CD14-positive monocyte (primary cell): ENCODE measurements at regions not wholly inside any gene's neighbourhood (a gene's known extent, or its start where the extent isn't known, plus 50 kb on each side); places are given as distances from the start of the nearest gene placed in this dataset.

Experiments
- DNase-seq, 3 donors: peaks; one replicate each; pipeline ENCODE4 v3.0.0-alpha.2; 2011 to 2022
- H2AFZ ChIP-seq: 2 replicates; pipeline ENCODE4 v1.6.0; 2012; ENCODE audit warnings: mild to moderate bottlenecking, low read depth, low read length, inconsistent platforms; ENCODE audit not compliant: insufficient read depth, poor library complexity, severe bottlenecking
- H3K27ac ChIP-seq, 2 donors: 1 replicate in 1 of 2; 2 replicates in 1 of 2; pipeline ENCODE4 v1.5.1; 2012 to 2013; ENCODE audit warnings: low read length in 2 of 2, control low read depth in 1 of 2, inconsistent platforms in 1 of 2, low read depth in 1 of 2, mild to moderate bottlenecking in 1 of 2
- H3K27me3 ChIP-seq, 2 donors: one replicate each; pipeline versions ENCODE4 v1.6.0 to v1.6.1; 2011 to 2013; ENCODE audit warnings: low read length in 2 of 2; ENCODE audit not compliant: control insufficient read depth in 2 of 2, insufficient read depth in 2 of 2
- H3K36me3 ChIP-seq, 2 donors: replicated peaks in 1 of 2; 1 replicate in 1 of 2; 2 replicates in 1 of 2; pipeline versions ENCODE4 v1.5.1 to v1.6.1; 2012 to 2013; ENCODE audit warnings: low read length in 2 of 2, control low read depth in 1 of 2, inconsistent platforms in 1 of 2, mild to moderate bottlenecking in 1 of 2; ENCODE audit not compliant: insufficient read depth in 2 of 2, control insufficient read depth in 1 of 2
- H3K4me1 ChIP-seq, 2 donors: 1 replicate in 1 of 2; 2 replicates in 1 of 2; pipeline versions ENCODE4 v1.5.1 to v1.6.1; 2012 to 2013; ENCODE audit warnings: low read length in 2 of 2, control low read depth in 1 of 2, inconsistent platforms in 1 of 2, mild to moderate bottlenecking in 1 of 2, moderate library complexity in 1 of 2; ENCODE audit not compliant: insufficient read depth in 2 of 2, control insufficient read depth in 1 of 2
- H3K4me2 ChIP-seq: replicated peaks from 2 replicates; pipeline ENCODE3; 2012; ENCODE audit warnings: low read length, moderate library complexity, mild to moderate bottlenecking; ENCODE audit not compliant: poor library complexity, severe bottlenecking; ENCODE audit errors: extremely low read depth
- H3K4me3 ChIP-seq, 3 experiments: fragments of 200-600 bp in 1 of 3; sonication (generic) in 1 of 3; replicated peaks in 1 of 3; 1 replicate in 2 of 3; 2 replicates in 1 of 3; pipeline ENCODE4 v1.5.1; 2011 to 2013; ENCODE audit warnings: low read length in 3 of 3, mild to moderate bottlenecking in 3 of 3, control low read depth in 2 of 3, low read depth in 2 of 3, inconsistent platforms in 1 of 3, moderate library complexity in 1 of 3
- H3K79me2 ChIP-seq: 2 replicates; pipeline ENCODE4 v1.6.0; 2012; ENCODE audit warnings: mild to moderate bottlenecking, control low read depth, inconsistent platforms, low read length, moderate library complexity; ENCODE audit not compliant: insufficient read depth
- H3K9ac ChIP-seq: 2 replicates; pipeline ENCODE4 v1.6.0; 2017; ENCODE audit warnings: low read length, mild to moderate bottlenecking; ENCODE audit not compliant: insufficient read depth, poor library complexity, severe bottlenecking
- H3K9me3 ChIP-seq, 2 donors: replicated peaks in 1 of 2; 1 replicate in 1 of 2; 2 replicates in 1 of 2; pipeline versions ENCODE4 v1.5.1 to v1.6.1; 2012 to 2013; ENCODE audit warnings: low read length in 2 of 2, control low read depth in 1 of 2; ENCODE audit not compliant: control insufficient read depth in 1 of 2, insufficient read depth in 1 of 2
- H4K20me1 ChIP-seq: 2 replicates; pipeline ENCODE4 v1.6.0; 2012; ENCODE audit warnings: mild to moderate bottlenecking, low read length, control low read depth, moderate library complexity; ENCODE audit not compliant: insufficient read depth
- H3K27ac Mint-ChIP-seq, 7 donors: one replicate each; pipeline ENCODE4 v1.8.0; 2020; ENCODE audit warnings: mild to moderate bottlenecking in 7 of 7, mixed read lengths in 7 of 7, moderate library complexity in 6 of 7, inconsistent platforms in 2 of 7
- H3K27me3 Mint-ChIP-seq, 3 donors: one replicate each; pipeline ENCODE4 v1.8.0; 2021 to 2022; ENCODE audit warnings: low read depth in 3 of 3, mild to moderate bottlenecking in 3 of 3, mixed read lengths in 3 of 3, moderate library complexity in 3 of 3, inconsistent platforms in 1 of 3
- H3K36me3 Mint-ChIP-seq, 2 donors: one replicate each; pipeline ENCODE4 v1.8.0; 2020; ENCODE audit warnings: mixed read lengths in 2 of 2, inconsistent platforms in 1 of 2, mild to moderate bottlenecking in 1 of 2
- H3K4me1 Mint-ChIP-seq: one replicate; pipeline ENCODE4 v1.8.0; 2020; ENCODE audit warnings: mild to moderate bottlenecking, mixed read lengths
- H3K4me3 Mint-ChIP-seq, 2 donors: one replicate each; pipeline ENCODE4 v1.8.0; 2020; ENCODE audit warnings: mild to moderate bottlenecking in 2 of 2, mixed read lengths in 2 of 2, moderate library complexity in 1 of 2
- H3K9me3 Mint-ChIP-seq, 7 donors: one replicate each; pipeline ENCODE4 v1.8.0; 2020 to 2022; ENCODE audit warnings: mixed read lengths in 7 of 7, mild to moderate bottlenecking in 6 of 7, moderate library complexity in 6 of 7, inconsistent platforms in 2 of 7
- WGBS: methylation state at CpG from one replicate; pipeline ENCODE4 v1.1.5; 2013; ENCODE audit warnings: missing lambda C conversion rate; ENCODE audit not compliant: insufficient coverage; 5-methylcytosine and 5-hydroxymethylcytosine counted together
- intact Hi-C, 2 donors: fragments of 100-400 bp; cut with micrococcal nuclease; formaldehyde crosslinking; loops; one replicate each; pipeline versions ENCODE4 v1.15.0 to v1.15.1; 2023
- TF ChIP-seq, protein P1 (sequence below): fragments of 200-600 bp; IDR thresholded peaks from one replicate; pipeline ENCODE4 v1.8.0; 2022; ENCODE audit warnings: antibody characterized with exemption, mild to moderate bottlenecking

DNA sequence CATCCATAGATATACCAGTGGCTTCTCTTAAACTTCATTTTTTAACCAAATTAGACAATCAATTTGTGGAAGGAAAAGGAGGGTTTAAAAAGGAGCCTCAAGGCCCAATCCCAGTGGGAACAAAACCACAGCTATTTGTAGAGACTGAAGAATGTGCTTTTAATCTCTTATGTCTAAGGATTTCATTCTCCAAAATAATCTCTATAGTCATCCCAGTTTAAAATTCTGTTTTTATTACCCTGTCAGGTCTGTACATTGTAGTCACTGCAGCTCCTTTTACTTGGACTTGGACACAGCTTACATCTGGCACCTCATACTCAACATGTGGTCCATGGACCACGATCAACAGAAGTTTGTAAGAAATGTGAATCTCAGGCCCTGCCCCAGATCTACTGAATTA lies 152.1 kb upstream of the STMND1 start:
- no peak overlapping the region for H3K27ac Mint-ChIP-seq
- Histone ChIP-seq H3K4me3 (no peak overlapping the region), H3K27me3 (peaks cover 0 to 2% of the 10 kb centered on the region in 2 donors), H3K36me3 (no peaks in the 10 kb centered on the region), H4K20me1 (no peaks in the 10 kb centered on the region), H3K9ac (no peak overlapping the region), H3K79me2 (no peaks in the 10 kb centered on the region), H3K4me2 (no peak overlapping the region), H2AFZ (no peak overlapping the region), H3K4me1 (no peaks in the 10 kb centered on the region), H3K9me3 (no peaks in the 10 kb centered on the region), H3K27ac (no peak overlapping the region)
- TF ChIP-seq, protein P1, sequence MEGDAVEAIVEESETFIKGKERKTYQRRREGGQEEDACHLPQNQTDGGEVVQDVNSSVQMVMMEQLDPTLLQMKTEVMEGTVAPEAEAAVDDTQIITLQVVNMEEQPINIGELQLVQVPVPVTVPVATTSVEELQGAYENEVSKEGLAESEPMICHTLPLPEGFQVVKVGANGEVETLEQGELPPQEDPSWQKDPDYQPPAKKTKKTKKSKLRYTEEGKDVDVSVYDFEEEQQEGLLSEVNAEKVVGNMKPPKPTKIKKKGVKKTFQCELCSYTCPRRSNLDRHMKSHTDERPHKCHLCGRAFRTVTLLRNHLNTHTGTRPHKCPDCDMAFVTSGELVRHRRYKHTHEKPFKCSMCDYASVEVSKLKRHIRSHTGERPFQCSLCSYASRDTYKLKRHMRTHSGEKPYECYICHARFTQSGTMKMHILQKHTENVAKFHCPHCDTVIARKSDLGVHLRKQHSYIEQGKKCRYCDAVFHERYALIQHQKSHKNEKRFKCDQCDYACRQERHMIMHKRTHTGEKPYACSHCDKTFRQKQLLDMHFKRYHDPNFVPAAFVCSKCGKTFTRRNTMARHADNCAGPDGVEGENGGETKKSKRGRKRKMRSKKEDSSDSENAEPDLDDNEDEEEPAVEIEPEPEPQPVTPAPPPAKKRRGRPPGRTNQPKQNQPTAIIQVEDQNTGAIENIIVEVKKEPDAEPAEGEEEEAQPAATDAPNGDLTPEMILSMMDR: no peak
- no peak overlapping the region for H3K4me3 Mint-ChIP-seq
- no peak for DNase-seq
- WGBS: 100% methylated on average over 1 of the region's 1 CpG
- peaks cover 3% of the 10 kb centered on the region for H3K4me1 Mint-ChIP-seq
- H3K27me3 Mint-ChIP-seq: peaks cover 8 to 20% (median 8%) of the 10 kb centered on the region in 3 donors
- H3K9me3 Mint-ChIP-seq: peaks cover 0 to 3% (median 0%) of the 10 kb centered on the region in 7 donors
- H3K36me3 Mint-ChIP-seq: no peaks in the 10 kb centered on the region
- intact Hi-C loops: no loop called here

GRCh38 chr6:16948396-16948795 lies 153.5 kb upstream of the STMND1 start:
- Histone ChIP-seq H3K79me2 (no peaks in the 10 kb centered on the region), H3K9me3 (no peaks in the 10 kb centered on the region), H3K9ac (no peak overlapping the region), H4K20me1 (no peaks in the 10 kb centered on the region), H2AFZ (no peak overlapping the region), H3K4me3 (no peak overlapping the region), H3K36me3 (no peaks in the 10 kb centered on the region), H3K27ac (no peak overlapping the region), H3K4me2 (no peak overlapping the region), H3K4me1 (no peaks in the 10 kb centered on the region), H3K27me3 (peaks cover 0 to 2% of the 10 kb centered on the region in 2 donors)
- Mint-ChIP-seq H3K4me3 (no peak overlapping the region), H3K36me3 (no peaks in the 10 kb centered on the region), H3K27ac (no peak overlapping the region), H3K9me3 (peaks cover 0 to 3% (median 0%) of the 10 kb centered on the region in 7 donors), H3K27me3 (peaks cover 8 to 20% (median 8%) of the 10 kb centered on the region in 3 donors), H3K4me1 (peaks cover 3% of the 10 kb centered on the region)
- TF ChIP-seq, protein P1: no peak
- 60% methylated on average over 1 of the region's 2 CpGs for WGBS
- DNase-seq: no peak
- intact Hi-C loops: no loop called here
